GM06990 (cell line): ENCODE measurements at regions not wholly inside any gene's neighbourhood (a gene's known extent, or its start where the extent isn't known, plus 50 kb on each side); places are given as distances from the start of the nearest gene placed in this dataset.

Experiments
- DNase-seq: peaks from one replicate; pipeline ENCODE4 v3.0.0-alpha.2; 2011; ENCODE audit not compliant: insufficient read length; ENCODE audit errors: extremely low read depth
- H3K27me3 ChIP-seq: replicated peaks from 2 replicates; pipeline ENCODE4 v1.6.0; 2011; ENCODE audit warnings: low read length; ENCODE audit not compliant: control insufficient read depth, insufficient read depth
- H3K36me3 ChIP-seq: 2 replicates; pipeline ENCODE4 v1.5.1; 2011; ENCODE audit warnings: low read length; ENCODE audit not compliant: control insufficient read depth, insufficient read depth
- H3K4me3 ChIP-seq: replicated peaks from 2 replicates; pipeline ENCODE4 v1.5.1; 2011; ENCODE audit warnings: low read depth, mild to moderate bottlenecking, control low read depth, low read length
- TF ChIP-seq, protein P1 (sequence below): IDR thresholded peaks from 2 replicates; pipeline ENCODE4 v1.5.1; 2011; ENCODE audit warnings: low read length, control low read depth, mild to moderate bottlenecking, inconsistent platforms; ENCODE audit not compliant: insufficient read depth, poor library complexity, severe bottlenecking

DNA sequence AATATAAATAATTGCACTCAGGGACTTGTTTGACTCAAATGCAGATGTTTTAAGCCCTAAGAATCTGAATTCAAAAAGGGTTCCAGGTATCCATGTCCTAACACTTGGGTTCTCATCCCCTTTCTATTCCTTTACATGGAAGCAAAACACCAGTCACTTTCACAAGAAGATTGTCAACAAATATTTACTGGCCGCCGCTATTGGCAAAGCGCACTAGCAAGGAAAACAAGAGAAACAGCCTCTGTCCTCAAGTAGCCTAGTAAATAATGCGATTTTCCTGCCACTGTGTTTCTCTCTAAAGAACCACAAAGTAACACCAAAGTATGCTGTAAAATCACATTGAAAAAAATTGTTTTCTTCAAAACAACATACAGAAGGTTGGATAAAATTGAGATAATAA is 66.7 kb upstream of the EZH2 start:
- TF ChIP-seq, protein P1, sequence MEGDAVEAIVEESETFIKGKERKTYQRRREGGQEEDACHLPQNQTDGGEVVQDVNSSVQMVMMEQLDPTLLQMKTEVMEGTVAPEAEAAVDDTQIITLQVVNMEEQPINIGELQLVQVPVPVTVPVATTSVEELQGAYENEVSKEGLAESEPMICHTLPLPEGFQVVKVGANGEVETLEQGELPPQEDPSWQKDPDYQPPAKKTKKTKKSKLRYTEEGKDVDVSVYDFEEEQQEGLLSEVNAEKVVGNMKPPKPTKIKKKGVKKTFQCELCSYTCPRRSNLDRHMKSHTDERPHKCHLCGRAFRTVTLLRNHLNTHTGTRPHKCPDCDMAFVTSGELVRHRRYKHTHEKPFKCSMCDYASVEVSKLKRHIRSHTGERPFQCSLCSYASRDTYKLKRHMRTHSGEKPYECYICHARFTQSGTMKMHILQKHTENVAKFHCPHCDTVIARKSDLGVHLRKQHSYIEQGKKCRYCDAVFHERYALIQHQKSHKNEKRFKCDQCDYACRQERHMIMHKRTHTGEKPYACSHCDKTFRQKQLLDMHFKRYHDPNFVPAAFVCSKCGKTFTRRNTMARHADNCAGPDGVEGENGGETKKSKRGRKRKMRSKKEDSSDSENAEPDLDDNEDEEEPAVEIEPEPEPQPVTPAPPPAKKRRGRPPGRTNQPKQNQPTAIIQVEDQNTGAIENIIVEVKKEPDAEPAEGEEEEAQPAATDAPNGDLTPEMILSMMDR, result no peak

DNA sequence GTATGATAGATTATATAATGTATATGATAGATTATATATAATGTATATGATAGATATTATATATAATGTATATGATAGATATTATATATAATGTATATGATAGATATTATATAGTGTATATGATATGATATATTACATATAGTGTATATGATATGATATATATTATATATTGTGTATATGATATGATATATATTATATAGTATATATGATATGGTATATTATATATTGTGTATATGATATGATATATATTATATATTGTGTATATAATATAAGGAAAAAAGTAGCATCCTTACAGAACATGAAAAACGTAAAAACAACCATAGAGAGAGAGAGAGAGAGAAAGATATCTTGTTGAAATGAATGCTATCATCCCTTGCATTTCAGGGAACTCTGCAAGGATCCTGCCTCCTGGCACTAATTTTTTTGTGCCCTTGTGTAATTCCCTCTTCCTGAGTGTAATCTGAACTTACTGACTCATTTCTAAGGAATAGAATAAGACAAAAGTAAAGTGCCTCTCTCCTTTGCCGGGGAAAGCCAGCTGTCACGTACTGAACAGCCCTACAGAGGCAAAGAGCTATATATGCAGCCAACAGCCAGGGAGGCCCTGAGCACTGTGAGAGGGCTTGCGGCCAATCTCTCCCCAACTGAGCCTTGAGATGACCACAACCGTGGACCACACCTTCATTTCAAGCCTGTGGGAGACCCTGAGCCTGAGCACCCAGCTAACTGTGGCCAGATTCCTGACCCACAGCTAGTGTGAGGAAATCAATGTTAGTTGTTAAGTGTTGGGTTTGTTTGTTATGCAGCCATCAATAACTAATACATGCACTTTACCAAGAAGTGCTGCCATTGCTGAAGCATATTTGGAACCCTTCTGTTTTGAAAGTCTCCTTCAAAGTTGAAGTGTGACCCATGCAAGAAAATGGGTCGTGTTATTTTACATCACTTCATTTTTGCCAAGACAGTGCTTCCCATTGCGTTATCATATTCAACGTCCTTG is 61.1 kb upstream of the EZH2 start:
- TF ChIP-seq, protein P1, result no peak
- Histone ChIP-seq H3K36me3 (no peaks in the 10 kb centered on the region), H3K4me3 (no peak overlapping the region), H3K27me3 (no peaks in the 10 kb centered on the region)
- DNase-seq, result no peak

More for the DNA sequence above, 66.7 kb upstream of the EZH2 start:
- Histone ChIP-seq H3K27me3 (no peaks in the 10 kb centered on the region), H3K4me3 (no peak overlapping the region), H3K36me3 (no peaks in the 10 kb centered on the region)
- no peak for DNase-seq

DNA sequence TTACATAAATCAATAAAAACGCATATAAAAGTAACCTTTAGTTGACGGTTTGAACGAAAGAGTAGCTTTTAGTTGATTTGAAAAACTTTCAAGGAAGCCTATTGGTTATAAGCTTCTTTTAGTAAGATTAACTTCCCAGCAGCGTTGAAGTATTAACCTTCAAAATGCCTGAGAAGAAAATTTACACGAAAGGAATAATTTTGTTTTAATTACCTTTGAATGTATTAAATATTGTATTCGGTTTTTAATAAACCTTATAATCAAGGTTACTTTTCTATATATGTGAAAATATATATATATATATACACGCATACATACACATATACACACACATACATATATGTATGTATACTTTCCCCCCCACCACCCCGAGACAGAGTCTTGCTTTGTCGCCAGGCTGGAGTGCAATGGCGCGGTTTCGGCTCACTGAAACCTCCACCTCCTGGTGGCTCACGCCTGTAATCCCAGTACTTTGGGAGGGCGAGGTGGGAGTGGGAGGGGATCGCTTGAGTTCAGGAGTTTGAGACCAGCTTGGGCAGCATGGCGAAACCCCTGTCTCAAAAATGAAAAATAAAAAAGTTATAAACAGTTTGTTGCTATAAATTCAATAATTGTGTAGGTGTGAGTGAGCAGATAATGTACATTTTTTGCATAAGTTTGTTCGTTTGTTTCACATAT is 57.6 kb upstream of the EZH2 start:
- Histone ChIP-seq H3K36me3 (no peaks in the 10 kb centered on the region), H3K27me3 (no peaks in the 10 kb centered on the region), H3K4me3 (peak overlapping the region; percentile 87)
- TF ChIP-seq, protein P1, result peak; percentile 44
- no peak for DNase-seq

DNA sequence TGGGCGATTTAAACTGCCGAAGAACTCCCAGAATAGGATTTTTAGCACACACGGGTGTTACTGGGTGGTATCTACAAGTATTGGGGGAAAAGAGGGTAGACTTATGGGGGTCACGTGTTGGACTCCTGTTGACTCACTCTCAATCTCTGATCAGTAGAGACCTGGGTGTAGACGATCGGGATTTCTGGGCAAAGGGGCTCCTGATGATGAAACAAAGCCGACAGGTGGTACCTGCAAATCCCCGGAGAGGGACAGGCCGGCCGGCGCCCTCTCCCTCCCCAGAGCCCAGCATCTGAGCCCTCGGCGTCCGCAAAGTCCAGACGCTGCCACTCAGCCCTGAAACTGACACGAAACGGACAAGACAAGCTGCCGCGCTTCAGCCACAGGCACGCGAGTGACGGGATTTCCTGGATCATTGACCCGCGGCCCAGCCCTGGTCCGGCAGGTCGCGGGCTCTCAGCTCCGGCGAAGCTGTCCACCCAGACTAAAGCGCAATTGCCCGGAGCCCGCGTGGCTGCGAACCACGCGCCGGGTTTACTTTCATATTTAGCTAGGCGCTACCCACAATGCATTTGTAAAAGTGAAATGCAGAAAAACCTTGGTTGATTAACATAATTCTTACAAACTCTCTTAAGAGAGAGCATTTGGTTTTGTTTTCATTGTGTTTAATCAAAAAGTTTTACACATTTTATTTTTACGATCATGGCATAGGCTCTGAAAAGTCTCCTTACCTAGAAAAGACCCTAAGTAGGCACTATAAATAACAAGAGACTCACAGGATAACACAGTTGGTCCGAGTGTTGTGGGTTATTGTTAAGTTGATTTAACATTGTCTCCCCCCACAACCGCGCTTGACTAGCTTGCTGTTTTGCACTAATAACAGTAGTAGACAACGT is 56.9 kb upstream of the EZH2 start:
- TF ChIP-seq, protein P1, result no peak
- Histone ChIP-seq H3K36me3 (no peaks in the 10 kb centered on the region), H3K4me3 (peak overlapping the region; percentile 87), H3K27me3 (no peaks in the 10 kb centered on the region)
- peak; percentile 85 for DNase-seq

DNA sequence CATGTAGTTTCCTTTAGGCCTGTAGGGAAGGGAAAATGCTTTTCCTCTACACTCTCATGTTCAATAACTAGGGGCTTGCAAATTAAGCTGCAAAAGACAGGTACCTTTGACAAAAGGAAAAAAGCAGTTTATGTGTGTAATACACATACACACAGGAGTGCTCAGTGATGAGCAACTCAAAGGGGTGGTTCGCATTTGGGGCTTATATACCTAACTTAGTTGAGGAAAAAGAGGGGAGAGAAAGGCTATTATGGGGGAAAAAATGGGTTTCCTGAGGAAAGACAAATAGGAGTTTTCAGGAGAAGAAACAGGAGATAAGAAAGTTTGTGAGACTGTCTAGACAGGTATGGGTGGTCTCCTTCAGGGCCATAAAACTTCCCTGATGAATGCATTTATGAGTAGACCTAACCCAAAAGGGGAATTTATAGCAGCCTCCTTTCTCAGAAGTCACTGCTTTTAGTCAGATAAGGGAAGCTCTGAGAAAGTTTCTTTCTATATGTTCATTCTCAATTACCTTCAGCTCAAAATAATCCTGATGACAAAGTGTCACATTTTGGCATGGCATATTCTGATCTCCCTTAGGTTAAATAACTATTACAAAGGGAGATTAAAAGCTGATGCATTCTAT is 55.2 kb upstream of the EZH2 start:
- H3K36me3 ChIP-seq, result no peaks in the 10 kb centered on the region
- no peak overlapping the region for H3K4me3 ChIP-seq
- DNase-seq, result no peak
- TF ChIP-seq, protein P1, result no peak
- no peaks in the 10 kb centered on the region for H3K27me3 ChIP-seq
